Esophagus squamous epithelium (tissue), 4 donors: ENCODE measurements at regions not wholly inside any gene's neighbourhood (a gene's known extent, or its start where the extent isn't known, plus 50 kb on each side); places are given as distances from the start of the nearest gene placed in this dataset.

Experiments used
- CTCF ChIP-seq, 6 experiments: fragments of 450-650 bp in 4 of 6; fragments of 200-600 bp in 2 of 6; sonication (generic) in 2 of 6; IDR thresholded peaks; one replicate each; pipeline ENCODE4 v1.5.1; 2016 to 2019; ENCODE audit warnings: antibody characterized with exemption in 6 of 6, mild to moderate bottlenecking in 4 of 6, moderate library complexity in 4 of 6
- POLR2A ChIP-seq, 4 donors: fragments of 450-650 bp; IDR thresholded peaks; one replicate each; pipeline ENCODE4 v1.6.1; 2017; ENCODE audit warnings: antibody characterized with exemption in 4 of 4, mild to moderate bottlenecking in 4 of 4, moderate library complexity in 3 of 4

- TF ChIP-seq CTCF (IDR thresholded peaks at IDR 0.05) (no peak), POLR2A (IDR thresholded peaks at IDR 0.05) (no peak)
These were observed 156.6 kb downstream of the TMEM38B start for GRCh38 chr9:105850852-105851500.
